SU-DHL-6 (cell line): ENCODE measurements at regions not wholly inside any gene's neighbourhood (a gene's known extent, or its start where the extent isn't known, plus 50 kb on each side); places are given as distances from the start of the nearest gene placed in this dataset.

ENCODE experiments used
- H2AFZ ChIP-seq: fragments of 200-600 bp; sonication (generic); 2 replicates; pipeline ENCODE4 v1.6.1; 2014; ENCODE audit warnings: low read depth, mild to moderate bottlenecking, moderate library complexity, mixed read lengths, antibody characterized with exemption, low read length; ENCODE audit not compliant: severe bottlenecking
- H3F3A ChIP-seq: fragments of 200-600 bp; shearing (Covaris generic); 2 replicates; pipeline ENCODE4 v1.6.0; 2016; ENCODE audit warnings: antibody characterized with exemption, mild to moderate bottlenecking; ENCODE audit not compliant: insufficient read depth
- H3K27ac ChIP-seq: fragments of 200-600 bp; sonication (generic); 2 replicates; pipeline ENCODE4 v1.5.1; 2016; ENCODE audit warnings: low read depth, mild to moderate bottlenecking, low read length, moderate library complexity, mixed read lengths
- H3K27me3 ChIP-seq: fragments of 200-600 bp; sonication (generic), shearing (Covaris generic); 2 replicates; pipeline ENCODE4 v1.6.0; 2014; ENCODE audit warnings: mild to moderate bottlenecking, low read length
- H3K36me3 ChIP-seq: fragments of 200-600 bp; sonication (generic); 2 replicates; pipeline ENCODE4 v1.6.1; 2014; ENCODE audit warnings: mild to moderate bottlenecking, low read length, mixed read lengths
- H3K4me2 ChIP-seq: fragments of 300-600, 200-600 bp; shearing (Covaris generic), sonication (generic); 2 replicates; pipeline ENCODE4 v1.6.0; 2014; ENCODE audit warnings: low read length, low read depth, mild to moderate bottlenecking; ENCODE audit not compliant: poor library complexity, severe bottlenecking
- H3K4me3 ChIP-seq: fragments of 200-600 bp; sonication (generic); 2 replicates; pipeline ENCODE4 v1.5.1; 2014; ENCODE audit warnings: antibody characterized with exemption, low read length, mild to moderate bottlenecking, mixed read lengths; ENCODE audit not compliant: insufficient read depth, poor library complexity, severe bottlenecking
- H3K79me2 ChIP-seq: fragments of 200-600 bp; sonication (generic); 2 replicates; pipeline ENCODE4 v1.6.1; 2014; ENCODE audit warnings: mild to moderate bottlenecking, low read length, moderate library complexity; ENCODE audit not compliant: insufficient read depth
- H3K9ac ChIP-seq: fragments of 200-600 bp; sonication (generic); 2 replicates; pipeline ENCODE4 v1.7.0; 2014; ENCODE audit warnings: mild to moderate bottlenecking, low read length
- H3K9me2 ChIP-seq: fragments of 200-600 bp; sonication (generic); replicated peaks from 2 replicates; pipeline ENCODE4 v1.6.1; 2014; ENCODE audit warnings: low read length; ENCODE audit not compliant: insufficient read depth
- H3K9me3 ChIP-seq: fragments of 200-600 bp; sonication (generic); 2 replicates; pipeline ENCODE4 v1.6.1; 2014; ENCODE audit warnings: low read length, mixed read lengths; ENCODE audit not compliant: insufficient read depth
- H4K20me1 ChIP-seq: fragments of 200-600 bp; sonication (generic); 2 replicates; pipeline ENCODE4 v1.6.1; 2014; ENCODE audit warnings: low read depth, mild to moderate bottlenecking, antibody characterized with exemption, low read length, moderate library complexity, mixed read lengths
- CTCF ChIP-seq: fragments of 200-600 bp; sonication (generic); IDR thresholded peaks from one replicate; pipeline ENCODE4 v1.5.1; 2017; ENCODE audit warnings: antibody characterized with exemption, mild to moderate bottlenecking, low read length, moderate library complexity; ENCODE audit not compliant: insufficient read depth, poor library complexity, severe bottlenecking
- EZH2phosphoT487 ChIP-seq: fragments of 200-600 bp; sonication (generic), shearing (Covaris generic); conservative IDR thresholded peaks from 2 replicates; pipeline ENCODE4 v1.6.1; 2018; ENCODE audit warnings: mild to moderate bottlenecking, antibody characterized with exemption, low read length, moderate library complexity, mixed read lengths

DNA sequence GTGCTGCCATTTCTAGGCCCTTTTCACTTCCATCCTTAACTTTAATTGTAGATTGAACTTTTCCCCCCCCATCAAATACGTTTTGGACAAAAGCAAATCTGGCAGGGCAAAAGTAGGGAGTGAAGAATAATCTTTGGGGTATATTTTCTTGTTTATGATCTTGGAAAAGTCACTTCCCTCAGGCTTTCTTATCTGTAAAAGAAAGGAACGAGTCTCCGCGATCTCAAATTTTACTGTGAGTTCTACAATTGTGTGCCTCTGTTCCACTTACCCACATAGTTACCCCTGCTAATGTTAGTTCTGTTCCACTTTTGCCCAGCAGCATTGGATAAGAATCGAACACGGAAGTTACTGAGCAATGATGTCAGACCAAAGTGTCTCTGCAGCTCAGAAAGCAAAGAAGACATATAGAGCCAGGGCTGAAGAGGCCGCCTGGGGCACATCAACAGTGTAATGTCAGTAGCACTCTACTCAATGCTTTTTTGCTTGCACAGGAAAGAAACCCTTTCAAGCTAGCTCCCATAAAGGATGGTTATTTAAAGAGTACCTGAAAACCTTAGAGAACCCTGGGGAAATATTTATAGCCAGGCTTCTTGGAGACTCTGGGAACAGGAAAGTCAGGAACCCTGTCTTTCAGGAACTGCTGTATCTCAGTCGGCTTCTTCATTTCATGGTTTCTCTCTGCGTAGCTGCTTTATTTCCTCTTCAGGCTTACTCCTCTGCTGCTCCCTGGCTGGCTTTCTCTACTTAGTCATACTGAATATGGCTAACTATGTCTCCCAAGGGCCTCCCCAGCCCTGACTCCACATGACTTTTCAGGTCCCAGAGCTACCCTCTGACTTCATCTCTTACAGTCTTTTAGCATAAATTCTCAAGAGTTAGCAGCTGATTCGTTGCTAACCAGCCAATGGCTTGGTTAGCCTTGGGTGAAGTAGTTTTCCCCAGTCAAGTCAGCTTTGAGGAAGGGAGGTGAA lies 123.7 kb upstream of the FAM3C start:
- Histone ChIP-seq H3K9me2 (no peaks in the 10 kb centered on the region), H3F3A (no peaks in the 10 kb centered on the region), H3K27ac (no peak overlapping the region), H3K27me3 (no peaks in the 10 kb centered on the region), H3K9me3 (no peaks in the 10 kb centered on the region), H3K4me2 (no peak overlapping the region), H3K9ac (no peak overlapping the region), H2AFZ (no peak overlapping the region), H3K79me2 (no peaks in the 10 kb centered on the region), H3K36me3 (no peaks in the 10 kb centered on the region), H4K20me1 (no peaks in the 10 kb centered on the region), H3K4me3 (no peak overlapping the region)
- TF ChIP-seq EZH2phosphoT487 (no peak), CTCF (no peak)

DNA sequence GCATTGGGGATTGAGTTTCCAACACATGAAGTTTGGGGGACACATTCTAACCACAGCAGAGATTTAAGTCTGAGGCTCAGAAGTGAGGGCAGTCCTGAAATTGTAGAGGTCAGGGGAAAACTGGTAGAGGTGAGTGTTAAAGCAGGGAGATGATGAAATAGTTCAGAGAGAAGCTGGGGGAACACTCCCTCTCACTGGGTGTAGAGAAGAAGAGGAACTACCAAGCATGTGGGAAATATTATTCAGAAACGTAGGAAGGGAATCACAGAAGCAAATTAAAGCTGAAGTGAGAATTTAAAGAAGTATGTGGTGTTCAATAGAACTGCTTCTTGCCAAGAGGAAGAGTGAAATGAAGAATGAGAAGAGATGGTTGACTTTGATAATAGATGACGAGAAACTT lies 121.5 kb upstream of the FAM3C start:
- H3K4me2 ChIP-seq, result no peak overlapping the region
- no peaks in the 10 kb centered on the region for H3K36me3 ChIP-seq
- H3K27me3 ChIP-seq, result no peaks in the 10 kb centered on the region
- no peak overlapping the region for H3K9ac ChIP-seq
- no peaks in the 10 kb centered on the region for H4K20me1 ChIP-seq
- H3K27ac ChIP-seq, result no peak overlapping the region
- no peaks in the 10 kb centered on the region for H3K79me2 ChIP-seq
- H3K4me3 ChIP-seq, result no peak overlapping the region
- no peaks in the 10 kb centered on the region for H3F3A ChIP-seq
- no peak overlapping the region for H2AFZ ChIP-seq
- TF ChIP-seq EZH2phosphoT487 (no peak), CTCF (no peak)
- H3K9me2 ChIP-seq, result no peaks in the 10 kb centered on the region
- H3K9me3 ChIP-seq, result no peaks in the 10 kb centered on the region

GRCh38 chr7:121516821-121517220 lies 120.7 kb upstream of the FAM3C start:
- Histone ChIP-seq H3K4me2 (no peak overlapping the region), H3K4me3 (no peak overlapping the region), H2AFZ (no peak overlapping the region), H3F3A (no peaks in the 10 kb centered on the region), H3K9me3 (no peaks in the 10 kb centered on the region), H4K20me1 (no peaks in the 10 kb centered on the region), H3K27ac (no peak overlapping the region), H3K36me3 (no peaks in the 10 kb centered on the region), H3K9me2 (no peaks in the 10 kb centered on the region), H3K79me2 (no peaks in the 10 kb centered on the region), H3K9ac (no peak overlapping the region), H3K27me3 (no peaks in the 10 kb centered on the region)
- TF ChIP-seq CTCF (no peak), EZH2phosphoT487 (no peak)
